SK-N-SH treated with all-trans-retinoic acid at 6 μM for 48 hours (cell line): ENCODE measurements at regions not wholly inside any gene's neighbourhood (a gene's known extent, or its start where the extent isn't known, plus 50 kb on each side); places are given as distances from the start of the nearest gene placed in this dataset.

Experiments
- ATAC-seq: fragments of 200-7000 bp; cut with Tn5 transposase; 3 replicates; pipeline ENCODE4 v1.9.1; 2020; ENCODE audit warnings: mild to moderate bottlenecking, moderate library complexity
- BACH2 ChIP-seq: fragments of 250-450 bp; sonication (Bioruptor Pico); IDR thresholded peaks from 2 replicates; pipeline ENCODE4 v1.9.0; 2021; ENCODE audit warnings: mild to moderate bottlenecking, borderline replicate concordance
- CSDC2 ChIP-seq: fragments of 250-450 bp; sonication (Bioruptor Pico); IDR thresholded peaks from 2 replicates; pipeline ENCODE4 v1.5.0; 2020; ENCODE audit warnings: mild to moderate bottlenecking, moderate library complexity
- GLIS3 ChIP-seq: fragments of 250-450 bp; sonication (Bioruptor Pico); IDR thresholded peaks from 2 replicates; pipeline ENCODE4 v1.5.0; 2020; ENCODE audit warnings: mild to moderate bottlenecking, moderate library complexity
- ISL1 ChIP-seq: fragments of 250-450 bp; sonication (Bioruptor Pico); IDR thresholded peaks from 2 replicates; pipeline ENCODE4 v2.1.2; 2022; ENCODE audit warnings: mild to moderate bottlenecking, moderate library complexity
- PPARA ChIP-seq: fragments of 250-450 bp; sonication (Bioruptor Pico); IDR thresholded peaks from 2 replicates; pipeline ENCODE4 v1.5.0; 2020; ENCODE audit warnings: mild to moderate bottlenecking, borderline replicate concordance
- RARB ChIP-seq: fragments of 250-450 bp; sonication (Bioruptor Pico); IDR thresholded peaks from 2 replicates; pipeline ENCODE4 v1.8.0; 2021; ENCODE audit warnings: mild to moderate bottlenecking, moderate library complexity
- SNAI2 ChIP-seq: fragments of 250-450 bp; sonication (Bioruptor Pico); IDR thresholded peaks from 2 replicates; pipeline ENCODE4 v1.5.0; 2020; ENCODE audit warnings: mild to moderate bottlenecking, moderate library complexity
- TCF4 ChIP-seq: fragments of 250-450 bp; sonication (Bioruptor Pico); IDR thresholded peaks from 2 replicates; pipeline ENCODE4 v1.8.0; 2021; ENCODE audit warnings: mild to moderate bottlenecking, moderate library complexity, borderline replicate concordance
- TOX ChIP-seq: fragments of 250-450 bp; sonication (Bioruptor Pico); IDR thresholded peaks from 2 replicates; pipeline ENCODE4 v1.8.0; 2021; ENCODE audit warnings: mild to moderate bottlenecking, moderate library complexity, borderline replicate concordance
- ZC3H10 ChIP-seq: fragments of 250-450 bp; sonication (Bioruptor Pico); IDR thresholded peaks from 2 replicates; pipeline ENCODE4 v1.5.1; 2021; ENCODE audit warnings: mild to moderate bottlenecking, moderate library complexity
- ZFP3 ChIP-seq: fragments of 250-450 bp; sonication (Bioruptor Pico); IDR thresholded peaks from 2 replicates; pipeline ENCODE4 v1.5.0; 2020; ENCODE audit warnings: mild to moderate bottlenecking, moderate library complexity
- ZFP30 ChIP-seq: fragments of 450-650 bp; formaldehyde crosslinking; IDR thresholded peaks from 2 replicates; pipeline ENCODE4 v1.5.0; 2022; ENCODE audit warnings: mild to moderate bottlenecking, moderate library complexity
- ZNF565 ChIP-seq: fragments of 450-650 bp; formaldehyde crosslinking; conservative IDR thresholded peaks from 2 replicates; pipeline ENCODE4 v1.5.0; 2020; ENCODE audit warnings: low read depth, mild to moderate bottlenecking, moderate library complexity
- ZNF70 ChIP-seq: fragments of 450-650 bp; formaldehyde crosslinking; IDR thresholded peaks from 2 replicates; pipeline ENCODE4 v1.5.0; 2020; ENCODE audit warnings: mild to moderate bottlenecking, moderate library complexity
- ZNF8 ChIP-seq: fragments of 450-650 bp; formaldehyde crosslinking; IDR thresholded peaks from 2 replicates; pipeline ENCODE4 v1.5.0; 2020; ENCODE audit warnings: mild to moderate bottlenecking, moderate library complexity
- TF ChIP-seq, protein P1 (sequence below): fragments of 250-450 bp; sonication (Bioruptor Pico); IDR thresholded peaks from 2 replicates; pipeline ENCODE4 v1.8.0; 2020; ENCODE audit warnings: mild to moderate bottlenecking, moderate library complexity, borderline replicate concordance
- TF ChIP-seq, protein P2 (sequence below): fragments of 250-450 bp; sonication (Bioruptor Pico); IDR thresholded peaks from 2 replicates; pipeline ENCODE4 v1.5.1; 2021; ENCODE audit warnings: mild to moderate bottlenecking, moderate library complexity
- TF ChIP-seq, protein P3 (sequence below): fragments of 250-450 bp; sonication (Bioruptor Pico); IDR thresholded peaks from 2 replicates; pipeline ENCODE4 v1.5.0; 2020; ENCODE audit warnings: mild to moderate bottlenecking, moderate library complexity
- TF ChIP-seq, protein P4 (sequence below): fragments of 250-450 bp; sonication (Bioruptor Pico); IDR thresholded peaks from 2 replicates; pipeline ENCODE4 v1.5.1; 2020; ENCODE audit warnings: low read depth, mild to moderate bottlenecking, moderate library complexity
- TF ChIP-seq, protein P5 (sequence below): fragments of 250-450 bp; sonication (Bioruptor Pico); IDR thresholded peaks from 2 replicates; pipeline ENCODE4 v1.8.0; 2021; ENCODE audit warnings: low read depth, mild to moderate bottlenecking, moderate library complexity, borderline replicate concordance

DNA sequence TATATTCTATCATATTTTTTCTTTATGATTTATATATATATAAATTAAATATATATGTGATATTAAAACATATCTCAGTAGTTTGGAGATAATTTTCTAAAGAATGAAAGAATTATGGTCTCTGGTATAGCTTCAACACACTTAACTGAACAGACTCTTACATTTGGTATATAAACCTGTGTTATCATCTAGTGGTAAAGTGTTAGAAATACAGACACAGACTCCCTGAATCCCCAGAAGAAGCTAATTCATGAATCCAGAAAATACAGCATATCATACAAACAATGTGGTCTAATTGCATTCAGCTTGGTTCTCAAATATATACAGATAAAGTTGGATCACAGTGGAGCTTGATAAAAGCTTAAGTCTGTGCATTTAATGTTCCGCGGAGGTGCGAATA is 1100.4 kb downstream of the ROBO2 start:
- TF ChIP-seq CSDC2 (CRISPR knock-in tag) (no peak), ZFP3 (CRISPR knock-in tag) (no peak), SNAI2 (CRISPR knock-in tag) (no peak), TCF4 (CRISPR knock-in tag) (no peak), BACH2 (CRISPR knock-in tag) (no peak), ZNF565 (no peak), TOX (no peak), ZNF70 (CRISPR knock-in tag) (no peak), ZC3H10 (no peak), RARB (CRISPR knock-in tag) (no peak)
- TF ChIP-seq, protein P1, sequence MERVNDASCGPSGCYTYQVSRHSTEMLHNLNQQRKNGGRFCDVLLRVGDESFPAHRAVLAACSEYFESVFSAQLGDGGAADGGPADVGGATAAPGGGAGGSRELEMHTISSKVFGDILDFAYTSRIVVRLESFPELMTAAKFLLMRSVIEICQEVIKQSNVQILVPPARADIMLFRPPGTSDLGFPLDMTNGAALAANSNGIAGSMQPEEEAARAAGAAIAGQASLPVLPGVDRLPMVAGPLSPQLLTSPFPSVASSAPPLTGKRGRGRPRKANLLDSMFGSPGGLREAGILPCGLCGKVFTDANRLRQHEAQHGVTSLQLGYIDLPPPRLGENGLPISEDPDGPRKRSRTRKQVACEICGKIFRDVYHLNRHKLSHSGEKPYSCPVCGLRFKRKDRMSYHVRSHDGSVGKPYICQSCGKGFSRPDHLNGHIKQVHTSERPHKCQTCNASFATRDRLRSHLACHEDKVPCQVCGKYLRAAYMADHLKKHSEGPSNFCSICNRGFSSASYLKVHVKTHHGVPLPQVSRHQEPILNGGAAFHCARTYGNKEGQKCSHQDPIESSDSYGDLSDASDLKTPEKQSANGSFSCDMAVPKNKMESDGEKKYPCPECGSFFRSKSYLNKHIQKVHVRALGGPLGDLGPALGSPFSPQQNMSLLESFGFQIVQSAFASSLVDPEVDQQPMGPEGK (CRISPR knock-in tag), result no peak
- TF ChIP-seq, protein P2, sequence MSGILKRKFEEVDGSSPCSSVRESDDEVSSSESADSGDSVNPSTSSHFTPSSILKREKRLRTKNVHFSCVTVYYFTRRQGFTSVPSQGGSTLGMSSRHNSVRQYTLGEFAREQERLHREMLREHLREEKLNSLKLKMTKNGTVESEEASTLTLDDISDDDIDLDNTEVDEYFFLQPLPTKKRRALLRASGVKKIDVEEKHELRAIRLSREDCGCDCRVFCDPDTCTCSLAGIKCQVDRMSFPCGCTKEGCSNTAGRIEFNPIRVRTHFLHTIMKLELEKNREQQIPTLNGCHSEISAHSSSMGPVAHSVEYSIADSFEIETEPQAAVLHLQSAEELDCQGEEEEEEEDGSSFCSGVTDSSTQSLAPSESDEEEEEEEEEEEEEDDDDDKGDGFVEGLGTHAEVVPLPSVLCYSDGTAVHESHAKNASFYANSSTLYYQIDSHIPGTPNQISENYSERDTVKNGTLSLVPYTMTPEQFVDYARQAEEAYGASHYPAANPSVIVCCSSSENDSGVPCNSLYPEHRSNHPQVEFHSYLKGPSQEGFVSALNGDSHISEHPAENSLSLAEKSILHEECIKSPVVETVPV (CRISPR knock-in tag), result no peak
- no peak for ATAC-seq

DNA sequence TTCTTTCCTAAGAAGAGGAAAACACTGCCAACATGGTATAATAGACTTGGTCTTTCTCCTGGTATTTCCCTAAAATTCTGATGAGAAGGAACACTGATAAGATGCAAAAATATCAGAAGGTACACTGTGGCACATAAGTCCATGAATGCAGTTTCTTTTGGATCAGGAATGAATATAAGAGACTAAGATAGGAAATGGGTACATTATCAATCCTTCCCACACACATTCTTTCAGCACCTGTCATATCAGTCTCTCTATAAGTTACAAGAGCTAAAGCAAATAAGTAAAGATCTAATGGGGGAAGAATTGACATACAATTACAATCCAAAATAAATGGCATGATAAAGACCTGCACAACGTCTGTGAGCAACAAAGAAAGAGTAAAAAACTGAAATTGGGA is 1101.0 kb downstream of the ROBO2 start:
- no peak for ATAC-seq
- no peak for TF ChIP-seq TCF4 (CRISPR knock-in tag)
- TF ChIP-seq, protein P1 (CRISPR knock-in tag), result no peak
- TF ChIP-seq GLIS3 (CRISPR knock-in tag), result no peak
- TF ChIP-seq, protein P2 (CRISPR knock-in tag), result no peak
- TF ChIP-seq ZNF565, result no peak
- TF ChIP-seq PPARA (CRISPR knock-in tag), result no peak
- no peak for TF ChIP-seq CSDC2 (CRISPR knock-in tag)
- no peak for TF ChIP-seq ZFP30
- no peak for TF ChIP-seq BACH2 (CRISPR knock-in tag)
- no peak for TF ChIP-seq SNAI2 (CRISPR knock-in tag)
- TF ChIP-seq, protein P3, sequence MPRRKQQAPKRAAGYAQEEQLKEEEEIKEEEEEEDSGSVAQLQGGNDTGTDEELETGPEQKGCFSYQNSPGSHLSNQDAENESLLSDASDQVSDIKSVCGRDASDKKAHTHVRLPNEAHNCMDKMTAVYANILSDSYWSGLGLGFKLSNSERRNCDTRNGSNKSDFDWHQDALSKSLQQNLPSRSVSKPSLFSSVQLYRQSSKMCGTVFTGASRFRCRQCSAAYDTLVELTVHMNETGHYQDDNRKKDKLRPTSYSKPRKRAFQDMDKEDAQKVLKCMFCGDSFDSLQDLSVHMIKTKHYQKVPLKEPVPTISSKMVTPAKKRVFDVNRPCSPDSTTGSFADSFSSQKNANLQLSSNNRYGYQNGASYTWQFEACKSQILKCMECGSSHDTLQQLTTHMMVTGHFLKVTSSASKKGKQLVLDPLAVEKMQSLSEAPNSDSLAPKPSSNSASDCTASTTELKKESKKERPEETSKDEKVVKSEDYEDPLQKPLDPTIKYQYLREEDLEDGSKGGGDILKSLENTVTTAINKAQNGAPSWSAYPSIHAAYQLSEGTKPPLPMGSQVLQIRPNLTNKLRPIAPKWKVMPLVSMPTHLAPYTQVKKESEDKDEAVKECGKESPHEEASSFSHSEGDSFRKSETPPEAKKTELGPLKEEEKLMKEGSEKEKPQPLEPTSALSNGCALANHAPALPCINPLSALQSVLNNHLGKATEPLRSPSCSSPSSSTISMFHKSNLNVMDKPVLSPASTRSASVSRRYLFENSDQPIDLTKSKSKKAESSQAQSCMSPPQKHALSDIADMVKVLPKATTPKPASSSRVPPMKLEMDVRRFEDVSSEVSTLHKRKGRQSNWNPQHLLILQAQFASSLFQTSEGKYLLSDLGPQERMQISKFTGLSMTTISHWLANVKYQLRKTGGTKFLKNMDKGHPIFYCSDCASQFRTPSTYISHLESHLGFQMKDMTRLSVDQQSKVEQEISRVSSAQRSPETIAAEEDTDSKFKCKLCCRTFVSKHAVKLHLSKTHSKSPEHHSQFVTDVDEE (CRISPR knock-in tag), result no peak

DNA sequence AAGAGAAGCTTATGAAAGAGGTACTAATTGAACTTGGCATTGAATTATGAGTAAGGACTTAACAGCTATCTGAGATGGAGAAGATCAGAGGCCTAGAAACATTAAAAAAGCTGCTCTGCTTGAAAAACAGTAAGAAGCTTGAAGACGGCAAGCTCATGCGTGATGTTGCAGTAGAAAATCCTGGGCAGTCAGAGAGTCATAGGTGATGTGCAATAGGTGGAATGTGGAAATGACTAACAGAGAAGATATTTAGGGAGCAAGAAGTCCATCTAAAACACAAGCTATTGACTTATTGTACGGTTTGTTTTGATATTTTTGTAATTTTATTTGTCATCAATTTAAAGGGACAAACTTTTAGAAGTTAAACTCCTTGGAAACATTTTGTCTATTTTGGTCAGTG is 1101.4 kb downstream of the ROBO2 start:
- TF ChIP-seq PPARA (CRISPR knock-in tag) (no peak), ZFP3 (CRISPR knock-in tag) (no peak), ZNF565 (no peak), ZNF8 (CRISPR knock-in tag) (no peak), GLIS3 (CRISPR knock-in tag) (no peak), ZFP30 (no peak), BACH2 (CRISPR knock-in tag) (no peak), ISL1 (CRISPR knock-in tag) (no peak), RARB (CRISPR knock-in tag) (no peak)
- TF ChIP-seq, protein P1 (CRISPR knock-in tag), result no peak
- TF ChIP-seq, protein P4, sequence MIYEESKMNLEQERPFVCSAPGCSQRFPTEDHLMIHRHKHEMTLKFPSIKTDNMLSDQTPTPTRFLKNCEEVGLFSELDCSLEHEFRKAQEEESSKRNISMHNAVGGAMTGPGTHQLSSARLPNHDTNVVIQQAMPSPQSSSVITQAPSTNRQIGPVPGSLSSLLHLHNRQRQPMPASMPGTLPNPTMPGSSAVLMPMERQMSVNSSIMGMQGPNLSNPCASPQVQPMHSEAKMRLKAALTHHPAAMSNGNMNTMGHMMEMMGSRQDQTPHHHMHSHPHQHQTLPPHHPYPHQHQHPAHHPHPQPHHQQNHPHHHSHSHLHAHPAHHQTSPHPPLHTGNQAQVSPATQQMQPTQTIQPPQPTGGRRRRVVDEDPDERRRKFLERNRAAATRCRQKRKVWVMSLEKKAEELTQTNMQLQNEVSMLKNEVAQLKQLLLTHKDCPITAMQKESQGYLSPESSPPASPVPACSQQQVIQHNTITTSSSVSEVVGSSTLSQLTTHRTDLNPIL (CRISPR knock-in tag), result no peak
- TF ChIP-seq, protein P5, sequence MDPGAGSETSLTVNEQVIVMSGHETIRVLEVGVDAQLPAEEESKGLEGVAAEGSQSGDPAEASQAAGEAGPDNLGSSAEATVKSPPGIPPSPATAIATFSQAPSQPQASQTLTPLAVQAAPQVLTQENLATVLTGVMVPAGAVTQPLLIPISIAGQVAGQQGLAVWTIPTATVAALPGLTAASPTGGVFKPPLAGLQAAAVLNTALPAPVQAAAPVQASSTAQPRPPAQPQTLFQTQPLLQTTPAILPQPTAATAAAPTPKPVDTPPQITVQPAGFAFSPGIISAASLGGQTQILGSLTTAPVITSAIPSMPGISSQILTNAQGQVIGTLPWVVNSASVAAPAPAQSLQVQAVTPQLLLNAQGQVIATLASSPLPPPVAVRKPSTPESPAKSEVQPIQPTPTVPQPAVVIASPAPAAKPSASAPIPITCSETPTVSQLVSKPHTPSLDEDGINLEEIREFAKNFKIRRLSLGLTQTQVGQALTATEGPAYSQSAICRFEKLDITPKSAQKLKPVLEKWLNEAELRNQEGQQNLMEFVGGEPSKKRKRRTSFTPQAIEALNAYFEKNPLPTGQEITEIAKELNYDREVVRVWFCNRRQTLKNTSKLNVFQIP (CRISPR knock-in tag), result no peak
- TF ChIP-seq, protein P2 (CRISPR knock-in tag), result no peak

More for the DNA sequence above, 1101.4 kb downstream of the ROBO2 start:
- ATAC-seq, result no peak
